AG04449 (cell line): ENCODE measurements at regions not wholly inside any gene's neighbourhood (a gene's known extent, or its start where the extent isn't known, plus 50 kb on each side); places are given as distances from the start of the nearest gene placed in this dataset.

Experiments
- CTCF ChIA-PET: fragments of 350-600 bp; formaldehyde crosslinking; extraction: SDS; loops from one replicate; lab custom pipeline; 2021; ENCODE audit warnings: antibody characterized with exemption; lab: Yijun Ruan, JAX
- POLR2A ChIA-PET: fragments of 400-600, 350-600 bp; formaldehyde crosslinking; extraction: SDS; loops from one replicate; lab custom pipeline; 2020; ENCODE audit warnings: antibody characterized with exemption, inconsistent platforms; lab: Yijun Ruan, JAX
- DNase-seq: peaks from one replicate; pipeline ENCODE4 v3.0.0-alpha.2; 2010; ENCODE audit warnings: low read depth, low spot score
- H3K4me3 ChIP-seq: 2 replicates; pipeline ENCODE4 v1.5.1; 2011; ENCODE audit warnings: low read depth, mild to moderate bottlenecking, control low read depth, low read length
- CTCF ChIP-seq: IDR thresholded peaks from one replicate; pipeline ENCODE4 v1.5.1; 2011; ENCODE audit warnings: mild to moderate bottlenecking, moderate library complexity, low read length, control low read depth, inconsistent platforms; ENCODE audit not compliant: insufficient read depth; ENCODE audit errors: missing control alignments

GRCh38 chr13:53946500-53946899 lies 917.9 kb downstream of the OLFM4 start:
- H3K4me3 ChIP-seq, result no peak overlapping the region
- CTCF ChIA-PET, result no interaction called here
- no peak for TF ChIP-seq CTCF
- POLR2A ChIA-PET, result no interaction called here
- no peak for DNase-seq

GRCh38 chr13:53953183-53953582 lies 924.6 kb downstream of the OLFM4 start:
- no peak overlapping the region for H3K4me3 ChIP-seq
- no peak for TF ChIP-seq CTCF
- POLR2A ChIA-PET, result no interaction called here
- CTCF ChIA-PET, result no interaction called here
- DNase-seq, result no peak
